ENCODE measurements at regions not wholly inside any gene's neighbourhood (a gene's known extent, or its start where the extent isn't known, plus 50 kb on each side); places are given as distances from the start of the nearest gene placed in this dataset.

GRCh38 chr20:12775041-12775440 lies 233.7 kb upstream of the SPTLC3 start:
- Histone ChIP-seq H3K27me3 (replicated peaks in 2 of 5; ENCODE audit: control insufficient read depth in 4 of 5, insufficient read depth in 5 of 5, low read length in 4 of 5) (no peaks in the 10 kb centered on the region), H3K4me1 (ENCODE audit: control extremely low read depth in 1 of 4, control insufficient read depth in 4 of 4, insufficient read depth in 4 of 4, low read length in 3 of 4) (no peaks in the 10 kb centered on the region), H3K36me3 (ENCODE audit: control insufficient read depth in 4 of 4, insufficient read depth in 4 of 4, low read length in 3 of 4) (no peaks in the 10 kb centered on the region), H3K27ac (ENCODE audit: insufficient read depth in 1 of 2, low read depth in 1 of 2, low read length in 2 of 2, poor library complexity in 1 of 2, severe bottlenecking in 2 of 2) (no peak overlapping the region), H3K9me3 (ENCODE audit: control extremely low read depth in 1 of 5, control insufficient read depth in 4 of 5, insufficient read depth in 2 of 5, low read depth in 1 of 5, low read length in 4 of 5) (no peaks in the 10 kb centered on the region), H3K4me3 (ENCODE audit: control insufficient read depth in 1 of 7, extremely low read depth in 1 of 7, insufficient read depth in 4 of 7, low read depth in 2 of 7, low read length in 6 of 7) (no peak overlapping the region)
- ChIA-PET POLR2A (no interaction called here), CTCF (no interaction called here)
- 91% methylated on average over 4 of the region's 5 CpGs for WGBS (ENCODE audit: insufficient coverage)
- DNase-seq = no peak

GRCh38 chr20:12777016-12777415 lies 231.8 kb upstream of the SPTLC3 start:
- Histone ChIP-seq H3K4me1 (ENCODE audit: control extremely low read depth in 1 of 4, control insufficient read depth in 4 of 4, insufficient read depth in 4 of 4, low read length in 3 of 4) (no peaks in the 10 kb centered on the region), H3K4me3 (ENCODE audit: control insufficient read depth in 1 of 7, extremely low read depth in 1 of 7, insufficient read depth in 4 of 7, low read depth in 2 of 7, low read length in 6 of 7) (no peak overlapping the region), H3K9me3 (ENCODE audit: control extremely low read depth in 1 of 5, control insufficient read depth in 4 of 5, insufficient read depth in 2 of 5, low read depth in 1 of 5, low read length in 4 of 5) (no peaks in the 10 kb centered on the region), H3K36me3 (ENCODE audit: control insufficient read depth in 4 of 4, insufficient read depth in 4 of 4, low read length in 3 of 4) (no peaks in the 10 kb centered on the region), H3K27ac (ENCODE audit: insufficient read depth in 1 of 2, low read depth in 1 of 2, low read length in 2 of 2, poor library complexity in 1 of 2, severe bottlenecking in 2 of 2) (no peak overlapping the region), H3K27me3 (replicated peaks in 2 of 5; ENCODE audit: control insufficient read depth in 4 of 5, insufficient read depth in 5 of 5, low read length in 4 of 5) (no peaks in the 10 kb centered on the region)
- POLR2A ChIA-PET = no interaction called here
- 100% methylated on average over 3 of the region's 5 CpGs for WGBS (ENCODE audit: insufficient coverage)
- CTCF ChIA-PET = no interaction called here
- no peak for DNase-seq

- H3K9me3 ChIP-seq (ENCODE audit: control extremely low read depth in 1 of 5, control insufficient read depth in 4 of 5, insufficient read depth in 2 of 5, low read depth in 1 of 5, low read length in 4 of 5) = no peaks in the 10 kb centered on the region
- H3K27me3 ChIP-seq (replicated peaks in 2 of 5; ENCODE audit: control insufficient read depth in 4 of 5, insufficient read depth in 5 of 5, low read length in 4 of 5) = no peaks in the 10 kb centered on the region
- H3K36me3 ChIP-seq (ENCODE audit: control insufficient read depth in 4 of 4, insufficient read depth in 4 of 4, low read length in 3 of 4) = no peaks in the 10 kb centered on the region
- ChIA-PET CTCF (no interaction called here), POLR2A (no interaction called here)
- H3K27ac ChIP-seq (ENCODE audit: insufficient read depth in 1 of 2, low read depth in 1 of 2, low read length in 2 of 2, poor library complexity in 1 of 2, severe bottlenecking in 2 of 2) = no peak overlapping the region
- no peak for DNase-seq
- WGBS (ENCODE audit: insufficient coverage) = 100% methylated on average over 1 of the region's 5 CpGs
- H3K4me3 ChIP-seq (ENCODE audit: control insufficient read depth in 1 of 7, extremely low read depth in 1 of 7, insufficient read depth in 4 of 7, low read depth in 2 of 7, low read length in 6 of 7) = no peak overlapping the region
- no peaks in the 10 kb centered on the region for H3K4me1 ChIP-seq (ENCODE audit: control extremely low read depth in 1 of 4, control insufficient read depth in 4 of 4, insufficient read depth in 4 of 4, low read length in 3 of 4)
These were observed 222.5 kb upstream of the SPTLC3 start for GRCh38 chr20:12786276-12786675.

- Histone ChIP-seq H3K4me3 (ENCODE audit: control insufficient read depth in 1 of 7, extremely low read depth in 1 of 7, insufficient read depth in 4 of 7, low read depth in 2 of 7, low read length in 6 of 7) (no peak overlapping the region), H3K9me3 (ENCODE audit: control extremely low read depth in 1 of 5, control insufficient read depth in 4 of 5, insufficient read depth in 2 of 5, low read depth in 1 of 5, low read length in 4 of 5) (no peaks in the 10 kb centered on the region), H3K36me3 (ENCODE audit: control insufficient read depth in 4 of 4, insufficient read depth in 4 of 4, low read length in 3 of 4) (no peaks in the 10 kb centered on the region), H3K4me1 (ENCODE audit: control extremely low read depth in 1 of 4, control insufficient read depth in 4 of 4, insufficient read depth in 4 of 4, low read length in 3 of 4) (no peaks in the 10 kb centered on the region), H3K27ac (ENCODE audit: insufficient read depth in 1 of 2, low read depth in 1 of 2, low read length in 2 of 2, poor library complexity in 1 of 2, severe bottlenecking in 2 of 2) (no peak overlapping the region), H3K27me3 (replicated peaks in 2 of 5; ENCODE audit: control insufficient read depth in 4 of 5, insufficient read depth in 5 of 5, low read length in 4 of 5) (no peaks in the 10 kb centered on the region)
- ChIA-PET POLR2A (no interaction called here), CTCF (no interaction called here)
- WGBS (ENCODE audit: insufficient coverage) = 96% methylated on average over 6 of the region's 8 CpGs
- DNase-seq = no peak
These were observed 220.0 kb upstream of the SPTLC3 start for GRCh38 chr20:12788632-12789299.

GRCh38 chr20:12790859-12791258 lies 217.9 kb upstream of the SPTLC3 start:
- H3K9me3 ChIP-seq (ENCODE audit: control extremely low read depth in 1 of 5, control insufficient read depth in 4 of 5, insufficient read depth in 2 of 5, low read depth in 1 of 5, low read length in 4 of 5) = no peaks in the 10 kb centered on the region
- no peak overlapping the region for H3K27ac ChIP-seq (ENCODE audit: insufficient read depth in 1 of 2, low read depth in 1 of 2, low read length in 2 of 2, poor library complexity in 1 of 2, severe bottlenecking in 2 of 2)
- H3K27me3 ChIP-seq (replicated peaks in 2 of 5; ENCODE audit: control insufficient read depth in 4 of 5, insufficient read depth in 5 of 5, low read length in 4 of 5) = no peaks in the 10 kb centered on the region
- no peak overlapping the region for H3K4me3 ChIP-seq (ENCODE audit: control insufficient read depth in 1 of 7, extremely low read depth in 1 of 7, insufficient read depth in 4 of 7, low read depth in 2 of 7, low read length in 6 of 7)
- H3K36me3 ChIP-seq (ENCODE audit: control insufficient read depth in 4 of 4, insufficient read depth in 4 of 4, low read length in 3 of 4) = no peaks in the 10 kb centered on the region
- ChIA-PET CTCF (no interaction called here), POLR2A (no interaction called here)
- 100% methylated on average over 1 of the region's 1 CpG for WGBS (ENCODE audit: insufficient coverage)
- no peak for DNase-seq
- H3K4me1 ChIP-seq (ENCODE audit: control extremely low read depth in 1 of 4, control insufficient read depth in 4 of 4, insufficient read depth in 4 of 4, low read length in 3 of 4) = no peaks in the 10 kb centered on the region

- POLR2A ChIA-PET = no interaction called here
- WGBS (ENCODE audit: insufficient coverage) = 68% methylated on average over 3 of the region's 4 CpGs
These were observed 210.5 kb upstream of the SPTLC3 start for GRCh38 chr20:12798286-12798685.

GRCh38 chr20:12808006-12808567 lies 200.7 kb upstream of the SPTLC3 start:
- ChIA-PET CTCF (no interaction called here), POLR2A (no interaction called here)
- Histone ChIP-seq H3K4me3 (ENCODE audit: control insufficient read depth in 1 of 7, extremely low read depth in 1 of 7, insufficient read depth in 4 of 7, low read depth in 2 of 7, low read length in 6 of 7) (no peak overlapping the region), H3K36me3 (ENCODE audit: control insufficient read depth in 4 of 4, insufficient read depth in 4 of 4, low read length in 3 of 4) (no peaks in the 10 kb centered on the region), H3K27me3 (replicated peaks in 2 of 5; ENCODE audit: control insufficient read depth in 4 of 5, insufficient read depth in 5 of 5, low read length in 4 of 5) (no peaks in the 10 kb centered on the region), H3K9me3 (ENCODE audit: control extremely low read depth in 1 of 5, control insufficient read depth in 4 of 5, insufficient read depth in 2 of 5, low read depth in 1 of 5, low read length in 4 of 5) (peaks cover 0 to 7% (median 1%) of the 10 kb centered on the region in 5 experiments), H3K27ac (ENCODE audit: insufficient read depth in 1 of 2, low read depth in 1 of 2, low read length in 2 of 2, poor library complexity in 1 of 2, severe bottlenecking in 2 of 2) (no peak overlapping the region), H3K4me1 (ENCODE audit: control extremely low read depth in 1 of 4, control insufficient read depth in 4 of 4, insufficient read depth in 4 of 4, low read length in 3 of 4) (no peaks in the 10 kb centered on the region)
- 100% methylated on average over 2 of the region's 2 CpGs for WGBS (ENCODE audit: insufficient coverage)
- DNase-seq = no peak

More at GRCh38 chr20:12798286-12798685, 210.5 kb upstream of the SPTLC3 start:
- no peaks in the 10 kb centered on the region for H3K27me3 ChIP-seq (replicated peaks in 2 of 5; ENCODE audit: control insufficient read depth in 4 of 5, insufficient read depth in 5 of 5, low read length in 4 of 5)
- H3K27ac ChIP-seq (ENCODE audit: insufficient read depth in 1 of 2, low read depth in 1 of 2, low read length in 2 of 2, poor library complexity in 1 of 2, severe bottlenecking in 2 of 2) = no peak overlapping the region
- no peaks in the 10 kb centered on the region for H3K9me3 ChIP-seq (ENCODE audit: control extremely low read depth in 1 of 5, control insufficient read depth in 4 of 5, insufficient read depth in 2 of 5, low read depth in 1 of 5, low read length in 4 of 5)
- no peak overlapping the region for H3K4me3 ChIP-seq (ENCODE audit: control insufficient read depth in 1 of 7, extremely low read depth in 1 of 7, insufficient read depth in 4 of 7, low read depth in 2 of 7, low read length in 6 of 7)
- no peaks in the 10 kb centered on the region for H3K36me3 ChIP-seq (ENCODE audit: control insufficient read depth in 4 of 4, insufficient read depth in 4 of 4, low read length in 3 of 4)
- CTCF ChIA-PET = no interaction called here
- H3K4me1 ChIP-seq (ENCODE audit: control extremely low read depth in 1 of 4, control insufficient read depth in 4 of 4, insufficient read depth in 4 of 4, low read length in 3 of 4) = no peaks in the 10 kb centered on the region
- no peak for DNase-seq
